Stimulated activated CD4-positive, alpha-beta T cell treated with anti-CD3 and anti-CD28 coated beads, Interleukin-12 subunit alpha, Interleukin-12 subunit beta, amount 100 ng/mL, for 48 hours (primary cell): ENCODE measurements at regions not wholly inside any gene's neighbourhood (a gene's known extent, or its start where the extent isn't known, plus 50 kb on each side); places are given as distances from the start of the nearest gene placed in this dataset.
"Not testable (repeated sequence)": the region's sequence is repeated elsewhere in the genome, so short reads cannot be mapped to it uniquely, and the experiment has no call there.

Experiments
- DNase-seq, 3 donors: peaks; one replicate each; pipeline ENCODE4 v3.0.0-alpha.2; 2020; ENCODE audit warnings: low read depth in 2 of 3, low spot score in 1 of 3

DNA sequence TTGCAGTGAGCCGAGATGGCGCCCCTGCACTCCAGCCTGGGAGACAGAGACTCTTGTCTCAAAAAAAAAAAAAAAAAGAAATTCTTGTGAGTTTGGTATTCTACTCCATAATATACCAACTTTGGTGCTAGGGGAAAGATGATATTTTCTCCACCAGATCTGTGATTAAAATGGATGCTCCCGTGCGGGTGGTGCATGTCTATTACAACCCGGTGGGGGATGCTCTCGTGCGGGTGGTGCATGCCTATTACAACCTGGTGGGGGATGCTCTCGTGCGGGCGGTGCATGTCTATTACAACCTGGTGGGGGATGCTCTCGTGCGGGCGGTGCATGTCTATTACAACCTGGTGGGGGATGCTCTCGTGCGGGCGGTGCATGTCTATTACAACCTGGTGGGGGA lies 244.1 kb upstream of the RGMA start:
- DNase-seq, result not testable (repeated sequence)

DNA sequence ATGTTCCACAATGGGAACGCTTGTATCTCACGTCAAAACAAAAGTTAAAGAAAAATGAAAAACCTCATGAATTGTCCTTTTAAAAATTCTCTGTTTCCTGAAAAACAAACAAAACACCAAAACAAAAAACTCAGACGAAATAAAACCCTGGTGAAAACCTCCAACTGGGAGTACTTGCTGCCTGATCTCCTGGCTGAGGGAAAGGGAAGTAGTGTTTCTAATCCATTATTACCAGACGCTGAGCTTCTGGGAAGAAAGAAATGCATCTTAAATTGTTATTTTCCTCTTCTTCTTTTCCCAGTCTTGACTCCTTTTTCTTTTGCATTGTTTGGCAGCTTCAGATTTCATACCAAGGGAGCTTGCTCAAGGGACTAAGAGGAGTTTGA lies 243.2 kb upstream of the RGMA start:
- no peak for DNase-seq

DNA sequence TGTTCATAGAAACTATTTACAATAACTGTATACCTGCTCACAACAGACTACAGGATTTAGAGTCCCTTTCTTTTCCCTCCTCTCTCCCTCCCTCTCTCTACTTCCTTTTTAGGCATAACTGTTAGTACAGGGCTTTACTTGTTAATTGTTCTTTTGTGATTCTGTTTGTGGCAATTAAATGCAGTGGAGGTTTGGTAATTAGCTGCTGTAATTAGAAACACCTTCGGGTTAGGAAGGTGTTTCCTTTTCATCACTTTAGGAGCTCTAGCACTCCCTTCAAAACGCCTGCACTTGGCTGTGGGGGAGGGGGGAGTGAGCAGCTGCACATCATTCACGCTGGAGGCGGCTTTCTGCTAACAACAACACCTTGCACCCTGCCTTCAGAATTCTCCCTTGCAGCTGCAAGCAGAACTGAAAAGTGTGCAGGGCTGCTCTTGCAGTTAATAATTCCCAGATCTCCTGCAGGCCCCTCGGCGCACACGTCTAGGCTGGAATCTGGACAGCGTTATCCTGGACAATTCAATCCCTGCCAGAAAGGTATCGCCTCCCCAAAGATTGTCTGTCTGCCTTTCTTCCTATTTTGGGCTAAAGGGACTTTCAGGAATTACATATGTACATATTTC lies 242.6 kb upstream of the RGMA start:
- DNase-seq, result no peak

DNA sequence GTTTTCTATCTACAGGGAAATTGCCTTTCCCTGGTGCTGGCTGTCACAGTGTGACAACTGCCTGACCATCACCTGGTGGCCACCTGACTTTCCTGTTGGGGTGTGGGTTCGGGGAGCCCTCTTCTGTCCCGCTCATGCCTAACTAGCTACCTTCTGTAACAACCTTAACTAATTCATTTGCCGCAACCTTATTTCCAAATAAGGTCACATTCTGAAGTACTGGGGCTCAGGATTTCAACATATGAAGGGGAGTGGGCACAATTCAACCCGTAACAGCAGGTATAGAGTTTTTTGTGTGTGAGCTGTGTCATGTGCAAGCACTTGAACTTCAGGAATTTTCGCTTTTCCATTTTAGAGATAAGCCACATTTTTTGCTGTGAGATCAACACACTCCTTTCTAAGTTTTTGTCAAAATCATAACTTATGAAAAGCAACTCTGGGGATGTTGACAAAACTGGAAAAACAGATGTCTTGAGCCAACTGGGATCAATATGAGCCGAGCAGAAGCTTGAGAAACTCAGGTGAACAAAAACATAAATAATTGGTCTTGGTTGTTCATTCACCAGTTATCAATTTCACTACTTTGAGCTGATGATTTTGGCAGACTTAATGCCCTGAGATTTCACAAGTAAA lies 242.0 kb upstream of the RGMA start:
- DNase-seq, result no peak

DNA sequence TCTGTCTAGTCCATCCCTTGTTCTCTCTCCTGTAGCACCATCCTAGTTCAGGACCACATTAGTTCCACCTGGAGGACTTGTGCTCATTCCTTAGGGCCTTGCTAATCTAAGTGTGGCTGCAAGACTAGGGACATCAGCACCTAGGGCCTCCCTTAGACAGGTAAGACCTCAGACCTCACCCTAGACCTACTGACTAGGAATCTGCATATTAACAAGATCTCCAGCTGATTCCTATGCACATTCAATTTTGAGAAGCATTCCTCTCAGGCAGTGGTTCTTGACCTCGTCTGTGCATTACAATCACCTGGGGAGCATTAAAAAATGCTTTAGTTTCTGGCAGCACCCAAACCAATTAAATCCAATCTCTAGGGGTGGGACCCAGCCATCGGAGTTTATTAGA lies 238.4 kb upstream of the RGMA start:
- DNase-seq, result no peak

DNA sequence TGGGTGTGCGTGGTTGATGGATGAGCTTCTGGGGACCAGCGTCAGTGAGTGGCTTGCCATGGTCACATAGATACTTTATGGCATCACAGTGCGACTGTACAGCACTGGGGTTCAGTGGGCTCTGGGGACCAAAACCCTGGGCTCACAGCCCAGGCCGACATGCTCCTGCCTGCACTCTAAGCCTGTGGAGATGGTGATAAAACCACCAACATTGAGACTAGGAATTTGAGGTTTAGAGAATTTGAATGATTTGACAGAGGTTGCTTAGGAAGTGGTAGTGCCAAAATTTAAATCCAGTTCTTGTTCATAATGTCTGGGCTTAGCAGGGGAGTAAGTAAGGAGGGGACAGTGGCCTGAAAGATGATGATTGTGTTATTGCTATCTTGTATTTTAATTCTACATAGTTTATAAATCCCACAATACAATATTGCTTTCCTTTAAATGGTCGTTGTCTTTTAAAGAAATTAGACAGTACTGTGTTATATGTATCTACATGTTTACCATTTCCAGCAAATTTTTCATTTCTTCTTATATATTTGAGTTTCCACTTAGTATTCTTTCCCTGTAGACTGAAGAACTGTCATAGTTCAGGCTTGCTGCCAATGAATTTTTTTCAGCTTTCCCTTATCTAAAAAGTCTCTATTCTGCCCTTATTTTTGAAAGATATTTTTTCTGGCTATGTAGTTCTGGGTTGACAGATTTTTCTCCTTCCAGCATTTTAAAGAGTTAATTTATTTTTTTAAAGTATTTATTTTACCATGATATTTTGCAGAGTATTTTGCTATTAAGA lies 235.4 kb upstream of the RGMA start:
- DNase-seq, result no peak

DNA sequence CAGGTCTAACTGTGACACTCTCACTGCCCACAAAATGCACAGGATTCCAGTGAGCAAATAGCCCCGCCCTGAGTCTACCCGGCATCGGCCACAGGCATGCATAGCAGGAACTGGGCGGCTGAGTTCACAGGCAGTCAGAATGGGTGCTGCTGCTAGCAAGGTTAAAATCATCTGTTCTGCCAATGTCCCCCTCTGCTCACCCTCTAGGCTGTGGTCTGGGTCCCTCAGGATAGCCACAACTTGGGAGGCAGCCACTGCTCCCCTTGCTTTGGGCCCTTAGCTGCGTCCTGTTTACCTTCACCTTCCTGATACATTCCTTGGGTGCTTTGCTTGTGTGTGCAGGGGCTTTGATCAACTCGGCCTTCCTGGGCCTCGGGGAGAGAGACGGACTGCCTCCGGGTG lies 232.9 kb upstream of the RGMA start:
- DNase-seq, result no peak

DNA sequence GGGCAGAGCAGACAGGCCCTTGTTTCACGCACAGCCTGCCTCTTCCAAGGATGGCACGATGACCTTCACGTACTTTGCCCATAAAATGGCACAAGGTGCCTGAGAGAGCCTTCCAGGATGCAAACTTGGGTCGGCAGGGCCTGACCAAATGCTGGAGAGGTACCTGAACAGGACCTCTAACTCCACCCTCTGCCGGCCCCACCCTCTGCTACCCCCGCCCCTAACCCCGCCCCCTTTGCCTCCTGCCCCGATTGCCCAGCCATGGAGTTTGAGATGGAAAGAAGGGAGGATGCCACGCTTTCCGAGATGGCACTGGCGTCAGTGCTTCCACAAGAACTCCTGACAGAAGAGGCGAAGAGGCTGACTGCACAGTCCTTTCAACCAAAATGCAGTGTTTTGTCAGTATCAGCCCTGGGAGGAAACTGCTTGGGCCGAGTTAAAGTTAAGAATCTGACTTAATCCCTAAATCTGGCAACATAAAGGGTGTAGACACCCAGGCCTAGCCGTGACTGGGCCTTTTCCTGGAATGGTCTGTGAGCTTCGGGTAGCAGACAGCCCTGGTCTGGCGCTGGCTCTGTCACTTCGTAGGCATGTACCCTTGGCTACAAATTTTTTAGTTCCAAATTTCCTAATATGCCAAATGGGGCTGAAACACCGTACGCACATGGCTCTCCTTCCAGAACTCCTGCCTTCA lies 230.3 kb upstream of the RGMA start:
- DNase-seq, result no peak

DNA sequence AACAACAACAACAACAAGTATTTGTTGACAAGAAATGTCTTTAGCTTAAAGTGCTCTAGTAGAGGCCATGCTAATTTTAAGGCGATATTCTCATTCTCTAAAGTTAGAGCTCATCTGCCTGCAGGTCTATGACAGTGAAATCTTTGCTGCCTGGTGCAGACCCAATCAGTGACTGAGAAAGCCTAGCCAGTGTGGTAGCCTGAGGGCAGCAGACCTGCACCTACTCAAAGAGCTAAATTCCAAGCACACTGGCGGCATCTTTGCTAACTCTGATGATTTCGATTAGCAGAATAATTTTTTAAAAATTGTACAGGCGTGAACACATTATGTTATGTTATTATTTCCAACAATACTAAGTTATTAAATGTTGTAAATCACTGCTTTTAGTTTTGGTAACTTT lies 228.8 kb upstream of the RGMA start:
- no peak for DNase-seq

DNA sequence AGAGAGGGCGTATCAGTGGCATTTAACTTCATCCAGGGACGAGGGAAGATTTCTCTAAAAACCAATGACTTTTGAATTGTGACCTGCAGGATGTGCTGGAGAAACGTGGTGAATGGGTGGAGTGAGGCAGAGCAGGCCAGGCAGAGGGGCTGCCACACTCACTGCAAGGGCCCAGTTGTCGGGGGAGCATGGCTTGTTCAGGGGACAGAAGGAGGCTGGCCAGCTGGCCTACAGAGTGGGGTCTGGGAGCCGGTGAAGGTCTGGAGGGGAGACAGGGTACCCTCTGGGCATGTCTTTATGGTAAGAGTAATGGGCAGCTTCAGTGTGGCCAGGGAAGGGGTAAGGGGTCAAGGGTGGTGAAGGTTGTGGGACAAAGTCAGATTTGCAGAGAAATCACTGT lies 225.2 kb upstream of the RGMA start:
- DNase-seq, result no peak

DNA sequence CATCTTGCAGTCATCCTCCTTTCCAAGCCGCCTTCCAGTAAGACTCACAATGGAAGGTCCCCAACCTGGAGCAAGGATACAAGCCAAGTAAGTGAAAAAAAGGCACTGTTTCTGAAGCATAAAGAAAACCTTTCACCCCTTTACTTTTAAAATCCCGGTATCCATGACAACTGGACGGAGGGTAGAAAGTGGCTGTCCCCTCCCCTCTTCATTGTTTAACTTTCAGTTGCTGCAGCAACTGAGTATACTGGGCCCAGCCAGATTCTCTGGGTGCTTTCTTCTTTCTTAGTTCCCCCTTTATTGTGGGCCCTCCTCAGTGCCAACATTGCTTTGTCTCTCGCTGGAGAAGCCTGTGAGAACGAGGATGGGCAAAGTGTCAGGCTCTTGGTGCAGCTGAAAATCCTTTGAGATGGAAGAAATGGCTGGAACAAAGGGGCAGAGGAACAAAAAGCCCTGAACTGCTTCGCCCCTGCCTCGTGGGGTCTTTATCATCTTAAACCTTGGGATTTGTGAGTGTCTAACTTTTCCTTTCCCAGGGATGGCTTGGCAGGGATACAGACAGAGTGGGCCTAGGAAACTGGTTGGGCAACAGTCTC lies 224.0 kb upstream of the RGMA start:
- no peak for DNase-seq

DNA sequence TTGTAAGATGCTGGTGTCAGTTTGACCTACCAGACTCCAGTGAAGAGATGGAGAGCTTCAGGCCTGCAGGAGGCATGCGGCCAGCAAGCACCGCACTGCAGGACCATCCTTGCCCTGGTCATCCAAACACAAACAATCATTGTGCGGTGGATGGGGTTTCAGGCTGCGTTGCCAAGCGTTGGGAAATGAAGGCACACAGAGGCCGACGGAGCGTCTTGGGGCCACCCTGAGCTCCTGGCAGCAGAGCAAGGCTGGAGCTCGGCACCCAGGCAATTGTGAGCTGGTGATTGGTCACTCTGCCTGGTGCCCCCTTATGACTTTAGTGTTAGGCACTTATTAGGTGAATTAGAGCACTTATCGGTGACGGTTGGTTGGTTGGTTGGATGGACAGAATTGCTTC lies 222.6 kb upstream of the RGMA start:
- no peak for DNase-seq

DNA sequence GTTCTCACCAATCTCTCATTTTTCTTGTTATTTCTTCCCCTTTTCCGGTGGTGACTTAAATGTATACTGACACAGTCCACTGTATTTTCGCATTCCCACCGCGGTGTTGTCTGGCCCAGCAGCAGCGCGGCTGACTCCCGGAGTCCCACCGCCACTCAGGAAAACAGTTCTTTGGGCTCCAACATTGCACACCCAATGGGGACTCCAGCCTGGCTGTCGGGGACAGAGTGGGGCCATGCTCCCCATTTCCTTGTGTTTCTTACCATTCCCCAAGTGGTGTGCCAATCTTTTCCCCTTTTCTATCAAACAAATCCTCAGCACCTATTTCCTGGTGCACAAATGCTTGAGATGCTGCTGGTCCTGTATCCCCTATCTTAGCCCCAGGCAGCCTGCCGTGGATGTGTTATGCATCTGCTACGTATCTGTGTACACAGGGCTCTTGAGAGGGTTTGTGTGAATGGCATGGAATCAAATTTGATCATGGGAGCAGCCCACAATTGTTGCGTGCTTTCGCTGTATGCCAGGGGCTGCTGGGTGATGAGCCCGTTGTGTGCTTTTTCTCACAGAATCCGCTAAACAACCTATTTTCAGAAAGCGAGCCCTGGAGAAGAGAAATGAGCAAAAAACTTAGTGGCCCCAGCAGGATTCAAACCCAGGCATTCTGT lies 219.1 kb upstream of the RGMA start:
- DNase-seq, result no peak

DNA sequence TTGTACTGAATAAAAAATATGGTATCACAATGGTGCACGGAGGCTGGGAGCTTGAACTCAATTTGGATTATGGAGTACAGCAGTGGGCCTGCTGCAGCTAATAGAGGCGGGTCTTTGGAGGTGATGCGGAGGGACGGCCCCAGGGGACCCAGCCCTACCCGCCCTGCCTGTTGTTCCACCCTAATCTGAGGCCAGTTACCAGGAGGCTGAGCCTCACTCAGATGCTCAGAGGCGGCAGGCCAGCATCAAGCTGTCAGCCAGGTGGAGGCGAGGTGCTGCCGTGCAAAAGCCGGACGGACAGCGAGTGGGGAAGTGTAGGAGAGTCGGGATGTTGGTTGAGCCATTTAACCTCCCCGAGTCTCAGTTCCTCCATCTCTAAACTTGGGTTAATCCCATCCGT lies 218.5 kb upstream of the RGMA start:
- DNase-seq, result no peak

DNA sequence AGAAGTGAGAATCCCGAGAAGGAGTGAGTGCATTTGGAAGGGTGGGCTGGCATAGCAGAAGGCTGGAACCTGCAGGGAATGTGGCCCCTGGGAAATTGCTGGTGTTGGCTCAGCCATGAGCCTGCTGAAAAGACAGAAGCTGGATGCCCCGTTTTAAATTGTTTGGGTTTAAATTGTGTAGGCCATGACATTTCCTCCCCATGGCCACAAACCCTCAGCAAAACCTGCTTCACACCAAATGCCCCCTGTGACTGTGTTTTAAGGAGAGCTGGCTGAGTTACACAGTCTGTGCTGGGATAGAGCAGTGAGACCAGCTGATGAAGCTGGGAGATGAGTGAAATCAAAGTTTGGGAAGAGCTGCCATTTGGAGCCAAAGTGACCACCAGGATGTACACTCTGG lies 216.3 kb upstream of the RGMA start:
- no peak for DNase-seq

DNA sequence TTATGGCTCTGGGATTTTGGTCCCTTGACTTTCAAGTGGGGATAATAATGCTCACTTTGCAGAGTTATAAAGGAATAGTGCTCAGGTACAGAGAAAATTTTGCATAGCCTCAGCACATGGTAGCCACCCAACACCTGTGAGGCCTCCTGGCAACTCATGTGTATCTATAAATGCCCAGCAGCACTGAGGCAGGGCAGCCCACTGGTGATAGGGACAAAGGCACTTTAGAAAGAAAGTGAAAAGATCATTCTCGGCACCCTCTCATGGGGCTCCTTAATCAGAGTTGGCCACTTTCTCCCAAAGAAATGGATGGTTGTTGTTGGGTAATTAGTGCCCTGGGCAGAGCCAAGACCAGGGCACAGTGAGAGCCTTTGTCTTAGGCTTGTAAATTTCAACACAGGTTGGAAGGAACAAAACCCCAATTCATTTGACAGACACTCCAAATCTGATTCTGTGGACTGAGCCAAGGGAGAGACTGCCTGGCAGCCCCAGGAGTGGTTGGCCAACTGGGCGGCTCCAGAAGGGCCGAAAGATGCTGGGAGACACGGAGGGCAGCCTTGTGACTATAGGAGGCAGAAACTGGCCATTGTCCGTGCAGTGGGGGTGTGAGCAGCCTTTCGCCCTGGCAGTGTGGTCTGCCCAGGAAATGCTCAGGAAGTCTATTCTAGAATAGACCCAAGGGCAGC lies 213.2 kb upstream of the RGMA start:
- DNase-seq, result no peak

DNA sequence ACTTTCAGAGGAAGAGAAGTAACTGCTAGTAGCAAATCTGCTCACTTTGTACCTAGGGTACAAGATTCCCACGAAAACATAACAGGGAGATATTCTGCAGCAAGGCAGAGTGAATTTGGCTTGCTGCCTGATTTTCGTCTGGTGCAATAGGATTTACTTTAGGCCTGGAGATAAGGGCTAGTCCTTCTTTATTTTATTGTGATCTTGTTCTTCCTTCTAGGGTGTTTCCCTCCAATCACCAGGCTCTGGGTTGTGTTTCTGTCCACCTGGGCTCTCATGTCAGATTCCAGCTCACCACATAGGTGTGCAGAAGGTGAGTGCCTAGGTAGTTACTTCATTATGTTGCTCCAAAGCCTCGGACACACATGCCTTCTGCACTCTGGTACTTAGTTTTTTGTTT lies 211.8 kb upstream of the RGMA start:
- DNase-seq, result no peak

DNA sequence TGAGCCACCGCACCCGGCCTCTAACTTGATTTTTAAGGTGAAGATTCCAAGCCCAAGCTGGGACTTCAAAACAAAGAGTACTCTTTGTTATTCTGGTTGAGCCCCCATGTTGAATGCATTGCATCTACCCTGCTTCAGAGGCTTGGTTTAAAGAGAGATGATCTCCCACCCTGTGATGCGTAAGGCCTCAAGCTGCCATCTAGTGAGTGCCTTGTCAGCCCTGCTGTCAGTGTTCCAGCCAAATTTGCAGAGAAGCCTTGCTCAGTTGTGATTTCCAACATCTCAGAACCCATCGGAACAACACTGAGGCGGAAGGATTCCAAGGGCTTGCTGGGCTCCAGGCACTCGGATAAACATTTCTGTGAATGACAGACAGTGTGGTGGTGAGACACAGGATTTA lies 210.7 kb upstream of the RGMA start:
- no peak for DNase-seq

DNA sequence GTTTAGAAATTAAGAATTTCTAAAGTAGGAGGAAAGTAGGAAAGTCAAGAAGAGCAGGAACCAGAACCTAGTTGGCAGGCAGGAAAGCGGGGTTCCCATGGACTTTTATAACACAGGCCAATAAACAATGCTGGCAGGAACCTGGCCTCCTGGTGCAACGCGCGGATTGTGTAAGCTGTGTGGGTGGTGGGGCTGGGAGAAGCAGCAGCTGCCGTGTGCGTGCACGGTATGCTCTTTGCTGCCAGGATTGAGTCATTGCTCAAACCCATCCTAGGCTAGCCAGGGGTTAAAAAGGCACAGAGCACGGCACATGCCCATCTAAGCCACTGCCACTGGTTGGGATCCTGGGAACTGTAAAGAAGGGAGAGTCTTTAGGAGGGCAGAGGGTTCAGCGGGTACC lies 209.9 kb upstream of the RGMA start:
- DNase-seq, result no peak

DNA sequence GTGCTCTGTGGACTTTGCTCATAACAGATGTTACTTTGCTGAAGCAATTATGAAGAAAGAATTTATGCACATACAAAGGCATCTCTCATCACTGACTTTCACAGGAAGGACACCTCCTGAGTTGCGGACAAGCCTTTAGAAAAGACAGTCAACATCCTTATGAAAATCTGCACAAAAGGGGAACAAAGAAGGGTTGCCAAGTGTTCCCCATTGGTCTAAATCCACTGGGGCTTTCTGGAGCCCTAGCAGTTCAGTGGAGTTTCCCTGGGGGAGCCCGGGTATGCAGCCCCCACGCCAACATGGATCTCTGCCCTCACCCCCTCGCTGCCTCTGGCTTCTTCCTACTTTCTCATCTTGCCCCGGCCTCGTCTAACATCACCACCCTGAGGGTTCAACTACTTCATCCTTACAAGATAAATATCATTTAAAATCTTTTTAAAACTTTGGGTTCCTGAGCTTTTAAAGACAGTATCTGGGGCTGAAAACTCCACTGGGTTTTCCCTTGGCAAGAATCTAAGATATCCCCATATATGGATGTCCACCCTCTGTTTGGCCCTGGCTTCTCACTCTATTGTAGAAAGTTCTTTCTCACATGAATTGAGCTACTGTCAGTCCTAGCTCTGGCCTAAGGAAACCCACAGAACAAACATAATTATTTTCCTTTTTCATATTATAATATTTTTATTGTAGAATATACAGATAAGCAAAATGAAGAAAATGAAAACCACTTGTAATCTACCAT lies 207.9 kb upstream of the RGMA start:
- no peak for DNase-seq
